H1 (cell line): ENCODE measurements at regions not wholly inside any gene's neighbourhood (a gene's known extent, or its start where the extent isn't known, plus 50 kb on each side); places are given as distances from the start of the nearest gene placed in this dataset.

Experiments used
- EP300 ChIP-seq, 2 experiments: IDR thresholded peaks; 1 replicate in 1 of 2; 2 replicates in 1 of 2; pipeline ENCODE4 v1.6.1; 2011 to 2012; ENCODE audit warnings: low read depth in 2 of 2, low read length in 2 of 2, mild to moderate bottlenecking in 2 of 2, borderline replicate concordance in 1 of 2, inconsistent platforms in 1 of 2, moderate library complexity in 1 of 2
- ZNF274 ChIP-seq: IDR thresholded peaks from 2 replicates; pipeline ENCODE4 v1.7.0; 2012; ENCODE audit warnings: low read length, borderline replicate concordance; ENCODE audit errors: extremely low read depth
- TF ChIP-seq, protein P1 (sequence below): fragments of 300-600 bp; sonication (generic); IDR thresholded peaks from 2 replicates; pipeline ENCODE4 v1.7.1; 2012; ENCODE audit warnings: low read length, moderate library complexity, mild to moderate bottlenecking, inconsistent platforms; ENCODE audit not compliant: insufficient replicate concordance

DNA sequence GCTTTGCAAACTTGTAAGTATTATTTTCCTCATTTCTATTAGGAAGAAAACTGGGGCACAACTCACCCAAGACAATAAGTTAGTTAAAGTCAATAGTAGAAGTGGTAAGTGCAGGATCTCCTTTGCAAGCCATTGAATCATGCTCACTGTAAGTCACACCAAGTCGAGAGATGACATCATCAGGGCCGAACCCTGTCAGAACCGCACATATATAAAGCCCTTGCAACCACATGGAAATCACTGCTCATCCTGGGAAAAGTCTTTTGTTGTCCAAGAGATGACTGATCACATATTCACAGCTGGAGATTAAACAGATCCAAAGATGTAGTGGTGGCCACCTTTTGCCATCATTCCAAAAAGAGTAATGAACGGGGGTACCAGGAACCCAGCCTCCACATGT, 484.8 kb upstream of the ID2 start (continued):
- TF ChIP-seq, protein P1, sequence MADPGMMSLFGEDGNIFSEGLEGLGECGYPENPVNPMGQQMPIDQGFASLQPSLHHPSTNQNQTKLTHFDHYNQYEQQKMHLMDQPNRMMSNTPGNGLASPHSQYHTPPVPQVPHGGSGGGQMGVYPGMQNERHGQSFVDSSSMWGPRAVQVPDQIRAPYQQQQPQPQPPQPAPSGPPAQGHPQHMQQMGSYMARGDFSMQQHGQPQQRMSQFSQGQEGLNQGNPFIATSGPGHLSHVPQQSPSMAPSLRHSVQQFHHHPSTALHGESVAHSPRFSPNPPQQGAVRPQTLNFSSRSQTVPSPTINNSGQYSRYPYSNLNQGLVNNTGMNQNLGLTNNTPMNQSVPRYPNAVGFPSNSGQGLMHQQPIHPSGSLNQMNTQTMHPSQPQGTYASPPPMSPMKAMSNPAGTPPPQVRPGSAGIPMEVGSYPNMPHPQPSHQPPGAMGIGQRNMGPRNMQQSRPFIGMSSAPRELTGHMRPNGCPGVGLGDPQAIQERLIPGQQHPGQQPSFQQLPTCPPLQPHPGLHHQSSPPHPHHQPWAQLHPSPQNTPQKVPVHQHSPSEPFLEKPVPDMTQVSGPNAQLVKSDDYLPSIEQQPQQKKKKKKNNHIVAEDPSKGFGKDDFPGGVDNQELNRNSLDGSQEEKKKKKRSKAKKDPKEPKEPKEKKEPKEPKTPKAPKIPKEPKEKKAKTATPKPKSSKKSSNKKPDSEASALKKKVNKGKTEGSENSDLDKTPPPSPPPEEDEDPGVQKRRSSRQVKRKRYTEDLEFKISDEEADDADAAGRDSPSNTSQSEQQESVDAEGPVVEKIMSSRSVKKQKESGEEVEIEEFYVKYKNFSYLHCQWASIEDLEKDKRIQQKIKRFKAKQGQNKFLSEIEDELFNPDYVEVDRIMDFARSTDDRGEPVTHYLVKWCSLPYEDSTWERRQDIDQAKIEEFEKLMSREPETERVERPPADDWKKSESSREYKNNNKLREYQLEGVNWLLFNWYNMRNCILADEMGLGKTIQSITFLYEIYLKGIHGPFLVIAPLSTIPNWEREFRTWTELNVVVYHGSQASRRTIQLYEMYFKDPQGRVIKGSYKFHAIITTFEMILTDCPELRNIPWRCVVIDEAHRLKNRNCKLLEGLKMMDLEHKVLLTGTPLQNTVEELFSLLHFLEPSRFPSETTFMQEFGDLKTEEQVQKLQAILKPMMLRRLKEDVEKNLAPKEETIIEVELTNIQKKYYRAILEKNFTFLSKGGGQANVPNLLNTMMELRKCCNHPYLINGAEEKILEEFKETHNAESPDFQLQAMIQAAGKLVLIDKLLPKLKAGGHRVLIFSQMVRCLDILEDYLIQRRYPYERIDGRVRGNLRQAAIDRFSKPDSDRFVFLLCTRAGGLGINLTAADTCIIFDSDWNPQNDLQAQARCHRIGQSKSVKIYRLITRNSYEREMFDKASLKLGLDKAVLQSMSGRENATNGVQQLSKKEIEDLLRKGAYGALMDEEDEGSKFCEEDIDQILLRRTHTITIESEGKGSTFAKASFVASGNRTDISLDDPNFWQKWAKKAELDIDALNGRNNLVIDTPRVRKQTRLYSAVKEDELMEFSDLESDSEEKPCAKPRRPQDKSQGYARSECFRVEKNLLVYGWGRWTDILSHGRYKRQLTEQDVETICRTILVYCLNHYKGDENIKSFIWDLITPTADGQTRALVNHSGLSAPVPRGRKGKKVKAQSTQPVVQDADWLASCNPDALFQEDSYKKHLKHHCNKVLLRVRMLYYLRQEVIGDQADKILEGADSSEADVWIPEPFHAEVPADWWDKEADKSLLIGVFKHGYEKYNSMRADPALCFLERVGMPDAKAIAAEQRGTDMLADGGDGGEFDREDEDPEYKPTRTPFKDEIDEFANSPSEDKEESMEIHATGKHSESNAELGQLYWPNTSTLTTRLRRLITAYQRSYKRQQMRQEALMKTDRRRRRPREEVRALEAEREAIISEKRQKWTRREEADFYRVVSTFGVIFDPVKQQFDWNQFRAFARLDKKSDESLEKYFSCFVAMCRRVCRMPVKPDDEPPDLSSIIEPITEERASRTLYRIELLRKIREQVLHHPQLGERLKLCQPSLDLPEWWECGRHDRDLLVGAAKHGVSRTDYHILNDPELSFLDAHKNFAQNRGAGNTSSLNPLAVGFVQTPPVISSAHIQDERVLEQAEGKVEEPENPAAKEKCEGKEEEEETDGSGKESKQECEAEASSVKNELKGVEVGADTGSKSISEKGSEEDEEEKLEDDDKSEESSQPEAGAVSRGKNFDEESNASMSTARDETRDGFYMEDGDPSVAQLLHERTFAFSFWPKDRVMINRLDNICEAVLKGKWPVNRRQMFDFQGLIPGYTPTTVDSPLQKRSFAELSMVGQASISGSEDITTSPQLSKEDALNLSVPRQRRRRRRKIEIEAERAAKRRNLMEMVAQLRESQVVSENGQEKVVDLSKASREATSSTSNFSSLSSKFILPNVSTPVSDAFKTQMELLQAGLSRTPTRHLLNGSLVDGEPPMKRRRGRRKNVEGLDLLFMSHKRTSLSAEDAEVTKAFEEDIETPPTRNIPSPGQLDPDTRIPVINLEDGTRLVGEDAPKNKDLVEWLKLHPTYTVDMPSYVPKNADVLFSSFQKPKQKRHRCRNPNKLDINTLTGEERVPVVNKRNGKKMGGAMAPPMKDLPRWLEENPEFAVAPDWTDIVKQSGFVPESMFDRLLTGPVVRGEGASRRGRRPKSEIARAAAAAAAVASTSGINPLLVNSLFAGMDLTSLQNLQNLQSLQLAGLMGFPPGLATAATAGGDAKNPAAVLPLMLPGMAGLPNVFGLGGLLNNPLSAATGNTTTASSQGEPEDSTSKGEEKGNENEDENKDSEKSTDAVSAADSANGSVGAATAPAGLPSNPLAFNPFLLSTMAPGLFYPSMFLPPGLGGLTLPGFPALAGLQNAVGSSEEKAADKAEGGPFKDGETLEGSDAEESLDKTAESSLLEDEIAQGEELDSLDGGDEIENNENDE: no peak
- TF ChIP-seq EP300 (IDR thresholded peaks at IDR 0.05; ENCODE audit: borderline replicate concordance in 1 of 2, low read depth in 2 of 2, low read length in 2 of 2): no peak
- TF ChIP-seq ZNF274: no peak
- TF ChIP-seq, all 59 proteins: peak for 0
